OCI-LY1 (cell line): ENCODE measurements at regions not wholly inside any gene's neighbourhood (a gene's known extent, or its start where the extent isn't known, plus 50 kb on each side); places are given as distances from the start of the nearest gene placed in this dataset.

Experiments
- H2AFZ ChIP-seq: fragments of 200-600 bp; sonication (generic), shearing (Covaris generic); 2 replicates; pipeline ENCODE4 v1.6.0; 2014; ENCODE audit warnings: antibody characterized with exemption, mild to moderate bottlenecking, low read length
- H3F3A ChIP-seq: fragments of 200-600 bp; sonication (generic), shearing (Covaris generic); 2 replicates; pipeline ENCODE4 v1.6.0; 2014; ENCODE audit warnings: mild to moderate bottlenecking, antibody characterized with exemption, low read length, moderate library complexity; ENCODE audit not compliant: insufficient read depth
- H3K27ac ChIP-seq: fragments of 200-600 bp; sonication (generic); 2 replicates; pipeline ENCODE4 v1.5.1; 2014; ENCODE audit warnings: low read length, mixed run types, mild to moderate bottlenecking, low read depth; ENCODE audit not compliant: poor library complexity, severe bottlenecking
- H3K27me3 ChIP-seq: fragments of 200-600 bp; sonication (generic); 2 replicates; pipeline ENCODE4 v1.6.0; 2014; ENCODE audit warnings: antibody characterized with exemption, mild to moderate bottlenecking, low read length, moderate library complexity; ENCODE audit not compliant: insufficient read depth
- H3K36me3 ChIP-seq: fragments of 200-600 bp; sonication (generic); 2 replicates; pipeline ENCODE4 v1.6.1; 2014; ENCODE audit warnings: mild to moderate bottlenecking, antibody characterized with exemption, low read length, moderate library complexity, mixed read lengths; ENCODE audit not compliant: insufficient read depth
- H3K4me1 ChIP-seq: fragments of 200-600 bp; sonication (generic); 2 replicates; pipeline ENCODE4 v1.5.1; 2014; ENCODE audit warnings: mild to moderate bottlenecking, low read length, moderate library complexity; ENCODE audit not compliant: insufficient read depth, severe bottlenecking
- H3K4me2 ChIP-seq: fragments of 200-600 bp; sonication (generic), shearing (Covaris generic); 2 replicates; pipeline ENCODE4 v1.6.1; 2014; ENCODE audit warnings: low read length
- H3K4me3 ChIP-seq: fragments of 200-600 bp; sonication (generic); 2 replicates; pipeline ENCODE4 v1.5.1; 2014; ENCODE audit warnings: low read length, low read depth, mild to moderate bottlenecking, mixed read lengths; ENCODE audit not compliant: poor library complexity, severe bottlenecking
- H3K79me2 ChIP-seq: fragments of 200-600 bp; shearing (Covaris generic); 2 replicates; pipeline ENCODE4 v1.6.1; 2016; ENCODE audit warnings: mixed run types, low read length, mixed read lengths; ENCODE audit not compliant: insufficient read depth
- H3K9ac ChIP-seq: fragments of 200-600 bp; sonication (generic), shearing (Covaris generic); 2 replicates; pipeline ENCODE4 v1.6.1; 2014; ENCODE audit warnings: mild to moderate bottlenecking, low read length, mixed read lengths
- H3K9me2 ChIP-seq: fragments of 200-600 bp; sonication (generic), shearing (Covaris generic); 2 replicates; pipeline ENCODE4 v1.6.1; 2014; ENCODE audit warnings: low read depth, mild to moderate bottlenecking, low read length, mixed read lengths
- H3K9me3 ChIP-seq: fragments of 200-600 bp; shearing (Covaris generic); 2 replicates; pipeline ENCODE4 v1.6.1; 2014; ENCODE audit warnings: low read length, mixed read lengths
- H4K20me1 ChIP-seq: fragments of 200-600 bp; sonication (generic), shearing (Covaris generic); 2 replicates; pipeline ENCODE4 v1.6.0; 2016; ENCODE audit warnings: mild to moderate bottlenecking, low read length; ENCODE audit not compliant: insufficient read depth
- CTCF ChIP-seq: fragments of 200-600 bp; sonication (generic), shearing (Covaris generic); IDR thresholded peaks from 2 replicates; pipeline ENCODE4 v1.5.1; 2017; ENCODE audit warnings: mild to moderate bottlenecking, antibody characterized with exemption, low read length, moderate library complexity, mixed read lengths
- EZH2 ChIP-seq: fragments of 200-600 bp; sonication (generic), shearing (Covaris generic); IDR thresholded peaks from 2 replicates; pipeline ENCODE4 v1.8.0; 2017; ENCODE audit warnings: borderline replicate concordance, mixed run types, mild to moderate bottlenecking, antibody characterized with exemption, low read length, moderate library complexity, mixed read lengths

GRCh38 chr2:147659051-147659450, 185.8 kb upstream of the ACVR2A start:
- Histone ChIP-seq H3F3A (no peaks in the 10 kb centered on the region), H2AFZ (no peak overlapping the region), H3K9me2 (no peaks in the 10 kb centered on the region), H3K9ac (no peak overlapping the region), H3K4me3 (no peak overlapping the region), H3K27ac (no peak overlapping the region), H3K4me2 (no peak overlapping the region), H3K36me3 (no peaks in the 10 kb centered on the region), H3K79me2 (no peaks in the 10 kb centered on the region), H3K4me1 (no peaks in the 10 kb centered on the region), H4K20me1 (no peaks in the 10 kb centered on the region), H3K9me3 (no peaks in the 10 kb centered on the region), H3K27me3 (no peaks in the 10 kb centered on the region)
- TF ChIP-seq CTCF = no peak

GRCh38 chr2:147657086-147658000, 187.5 kb upstream of the ACVR2A start:
- Histone ChIP-seq H3K27me3 (no peaks in the 10 kb centered on the region), H3K9me2 (no peaks in the 10 kb centered on the region), H3K9ac (no peak overlapping the region), H3F3A (no peaks in the 10 kb centered on the region), H3K4me3 (no peak overlapping the region), H3K36me3 (no peaks in the 10 kb centered on the region), H4K20me1 (no peaks in the 10 kb centered on the region), H3K4me1 (no peaks in the 10 kb centered on the region), H3K79me2 (no peaks in the 10 kb centered on the region), H3K4me2 (no peak overlapping the region), H2AFZ (no peak overlapping the region), H3K9me3 (no peaks in the 10 kb centered on the region), H3K27ac (no peak overlapping the region)
- TF ChIP-seq EZH2 (no peak), CTCF (no peak)

GRCh38 chr2:147649998-147650397, 194.8 kb upstream of the ACVR2A start:
- Histone ChIP-seq H4K20me1 (no peaks in the 10 kb centered on the region), H3F3A (no peaks in the 10 kb centered on the region), H3K9ac (no peak overlapping the region), H3K27ac (no peak overlapping the region), H3K36me3 (no peaks in the 10 kb centered on the region), H3K79me2 (no peaks in the 10 kb centered on the region), H2AFZ (no peak overlapping the region), H3K9me2 (no peaks in the 10 kb centered on the region), H3K4me3 (no peak overlapping the region), H3K4me1 (no peaks in the 10 kb centered on the region), H3K9me3 (no peaks in the 10 kb centered on the region), H3K27me3 (no peaks in the 10 kb centered on the region), H3K4me2 (no peak overlapping the region)
- TF ChIP-seq CTCF = no peak
- no peak for TF ChIP-seq EZH2
